ENCODE measurements at regions not wholly inside any gene's neighbourhood (a gene's known extent, or its start where the extent isn't known, plus 50 kb on each side); places are given as distances from the start of the nearest gene placed in this dataset.

DNA sequence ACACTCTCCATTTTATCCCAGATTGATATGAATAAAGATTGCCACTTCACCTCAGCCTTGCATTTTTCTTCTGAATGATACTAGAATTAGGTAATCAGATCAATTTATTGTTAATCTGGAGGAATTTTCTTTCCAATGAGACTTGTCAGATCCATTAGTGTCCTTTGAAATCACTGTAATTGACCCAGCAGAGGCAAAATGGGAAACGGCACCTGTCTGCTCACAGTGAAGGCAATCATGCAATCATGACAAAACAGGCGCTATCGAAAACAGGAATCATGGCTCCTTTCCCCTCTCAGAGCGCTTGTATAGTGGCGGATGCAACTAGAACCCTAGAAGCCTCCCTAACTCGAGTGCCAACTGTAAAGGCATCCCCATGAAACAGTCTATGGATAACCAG, 417.6 kb downstream of the GALC start:
- TF ChIP-seq, protein P1, sequence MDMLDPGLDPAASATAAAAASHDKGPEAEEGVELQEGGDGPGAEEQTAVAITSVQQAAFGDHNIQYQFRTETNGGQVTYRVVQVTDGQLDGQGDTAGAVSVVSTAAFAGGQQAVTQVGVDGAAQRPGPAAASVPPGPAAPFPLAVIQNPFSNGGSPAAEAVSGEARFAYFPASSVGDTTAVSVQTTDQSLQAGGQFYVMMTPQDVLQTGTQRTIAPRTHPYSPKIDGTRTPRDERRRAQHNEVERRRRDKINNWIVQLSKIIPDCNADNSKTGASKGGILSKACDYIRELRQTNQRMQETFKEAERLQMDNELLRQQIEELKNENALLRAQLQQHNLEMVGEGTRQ (IDR thresholded peaks at IDR 0.05; ENCODE audit: low read depth, low read length), result no peak
- TF ChIP-seq, protein P2, sequence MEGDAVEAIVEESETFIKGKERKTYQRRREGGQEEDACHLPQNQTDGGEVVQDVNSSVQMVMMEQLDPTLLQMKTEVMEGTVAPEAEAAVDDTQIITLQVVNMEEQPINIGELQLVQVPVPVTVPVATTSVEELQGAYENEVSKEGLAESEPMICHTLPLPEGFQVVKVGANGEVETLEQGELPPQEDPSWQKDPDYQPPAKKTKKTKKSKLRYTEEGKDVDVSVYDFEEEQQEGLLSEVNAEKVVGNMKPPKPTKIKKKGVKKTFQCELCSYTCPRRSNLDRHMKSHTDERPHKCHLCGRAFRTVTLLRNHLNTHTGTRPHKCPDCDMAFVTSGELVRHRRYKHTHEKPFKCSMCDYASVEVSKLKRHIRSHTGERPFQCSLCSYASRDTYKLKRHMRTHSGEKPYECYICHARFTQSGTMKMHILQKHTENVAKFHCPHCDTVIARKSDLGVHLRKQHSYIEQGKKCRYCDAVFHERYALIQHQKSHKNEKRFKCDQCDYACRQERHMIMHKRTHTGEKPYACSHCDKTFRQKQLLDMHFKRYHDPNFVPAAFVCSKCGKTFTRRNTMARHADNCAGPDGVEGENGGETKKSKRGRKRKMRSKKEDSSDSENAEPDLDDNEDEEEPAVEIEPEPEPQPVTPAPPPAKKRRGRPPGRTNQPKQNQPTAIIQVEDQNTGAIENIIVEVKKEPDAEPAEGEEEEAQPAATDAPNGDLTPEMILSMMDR (conservative IDR thresholded peaks at IDR 0.05; ENCODE audit: low read depth, low read length), result no peak
- TF ChIP-seq POLR2A (IDR thresholded peaks at IDR 0.05; ENCODE audit: low read depth, low read length) (no peak), RFX5 (IDR thresholded peaks at IDR 0.05; ENCODE audit: low read depth, low read length) (no peak)

Measured in IMR-90 (cell line).